Keratinocyte (primary cell): ENCODE measurements at regions not wholly inside any gene's neighbourhood (a gene's known extent, or its start where the extent isn't known, plus 50 kb on each side); places are given as distances from the start of the nearest gene placed in this dataset.

Experiments used
- CTCF ChIP-seq, 3 experiments: IDR thresholded peaks in 1 of 3; conservative IDR thresholded peaks in 1 of 3; optimal IDR thresholded peaks in 1 of 3; 2 replicates in 2 of 3; 3 replicates in 1 of 3; pipeline versions ENCODE3 to v1.5.1; 2011; ENCODE audit warnings: low read length in 3 of 3, mild to moderate bottlenecking in 3 of 3, moderate library complexity in 2 of 3, control low read depth in 1 of 3, inconsistent platforms in 1 of 3; ENCODE audit not compliant: insufficient read depth in 2 of 3; ENCODE audit errors: extremely low read depth in 1 of 3
- EZH2 ChIP-seq: IDR thresholded peaks from one replicate; pipeline ENCODE4 v1.6.1; 2012; ENCODE audit warnings: inconsistent platforms, mild to moderate bottlenecking, low read length, moderate library complexity

DNA sequence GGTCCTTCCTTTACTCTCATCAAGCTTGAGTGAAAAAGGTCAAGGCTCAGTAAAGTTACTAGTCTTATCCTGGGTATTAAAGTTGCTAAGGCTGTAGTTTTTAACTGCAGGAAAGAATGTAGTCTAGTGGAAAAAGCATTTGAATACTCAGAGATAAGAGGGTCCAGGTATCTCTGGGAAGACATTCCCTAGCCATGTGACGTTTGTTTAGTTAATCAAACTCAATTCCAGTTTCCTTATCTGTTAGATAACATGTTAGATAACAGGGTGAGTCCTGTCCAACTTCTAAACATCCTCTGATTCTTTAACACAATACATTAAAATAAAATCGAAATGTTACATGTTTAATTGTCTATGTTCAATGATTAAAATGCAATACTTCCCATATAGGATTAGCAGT lies 720.7 kb upstream of the LMO3 start:
- TF ChIP-seq CTCF (optimal IDR thresholded peaks at IDR 0.05 in 1 of 3, IDR thresholded peaks at IDR 0.05 in 1 of 3, conservative IDR thresholded peaks at IDR 0.05 in 1 of 3; ENCODE audit: extremely low read depth in 1 of 3, insufficient read depth in 2 of 3, low read length in 3 of 3) (no peak), EZH2 (no peak)
